Kidney glomerular epithelial cell (primary cell): ENCODE measurements at regions not wholly inside any gene's neighbourhood (a gene's known extent, or its start where the extent isn't known, plus 50 kb on each side); places are given as distances from the start of the nearest gene placed in this dataset.

Experiments used
- DNase-seq: peaks from one replicate; lab custom pipeline; 2025; lab: John Stamatoyannopoulos, UW

GRCh38 chr9:673264-673965 lies 168.1 kb upstream of the DMRT1 start:
- no peak for DNase-seq

GRCh38 chr9:673966-674526 lies 167.5 kb upstream of the DMRT1 start:
- DNase-seq, result no peak

- DNase-seq, result no peak
These were observed 165.7 kb upstream of the DMRT1 start for GRCh38 chr9:675697-676370.

GRCh38 chr9:676780-677438 lies 164.6 kb upstream of the DMRT1 start:
- peak; percentile 49 for DNase-seq

- peak; percentile 24 for DNase-seq
These were observed 163.9 kb upstream of the DMRT1 start for GRCh38 chr9:677461-678097.

- DNase-seq, result no peak
These were observed 162.6 kb upstream of the DMRT1 start for GRCh38 chr9:678897-679296.

- no peak for DNase-seq
These were observed 162.0 kb upstream of the DMRT1 start for GRCh38 chr9:679462-679861.

- DNase-seq, result no peak
These were observed 161.4 kb upstream of the DMRT1 start for GRCh38 chr9:680106-680505.

- no peak for DNase-seq
These were observed 158.6 kb upstream of the DMRT1 start for GRCh38 chr9:682633-683508.

- no peak for DNase-seq
These were observed 157.9 kb upstream of the DMRT1 start for GRCh38 chr9:683509-684021.

GRCh38 chr9:684054-684890 lies 157.2 kb upstream of the DMRT1 start:
- DNase-seq, result peak; percentile 30

- DNase-seq, result no peak
These were observed 156.6 kb upstream of the DMRT1 start for GRCh38 chr9:684941-685340.

GRCh38 chr9:686321-686813 lies 155.1 kb upstream of the DMRT1 start:
- no peak for DNase-seq

GRCh38 chr9:687034-687785 lies 154.3 kb upstream of the DMRT1 start:
- no peak for DNase-seq

GRCh38 chr9:687994-688393 lies 153.5 kb upstream of the DMRT1 start:
- no peak for DNase-seq

- DNase-seq, result no peak
These were observed 150.9 kb upstream of the DMRT1 start for GRCh38 chr9:690517-691111.

GRCh38 chr9:691825-692400 lies 149.6 kb upstream of the DMRT1 start:
- DNase-seq, result no peak

GRCh38 chr9:692636-693129 lies 148.8 kb upstream of the DMRT1 start:
- no peak for DNase-seq
